Tongue (tissue), 1 donor: ENCODE measurements at regions not wholly inside any gene's neighbourhood (a gene's known extent, or its start where the extent isn't known, plus 50 kb on each side); places are given as distances from the start of the nearest gene placed in this dataset.
"Not testable (repeated sequence)": the region's sequence is repeated elsewhere in the genome, so short reads cannot be mapped to it uniquely, and the experiment has no call there.

ENCODE experiments used
- DNase-seq: peaks from one replicate; pipeline ENCODE4 v3.0.0-alpha.2; 2015

DNA sequence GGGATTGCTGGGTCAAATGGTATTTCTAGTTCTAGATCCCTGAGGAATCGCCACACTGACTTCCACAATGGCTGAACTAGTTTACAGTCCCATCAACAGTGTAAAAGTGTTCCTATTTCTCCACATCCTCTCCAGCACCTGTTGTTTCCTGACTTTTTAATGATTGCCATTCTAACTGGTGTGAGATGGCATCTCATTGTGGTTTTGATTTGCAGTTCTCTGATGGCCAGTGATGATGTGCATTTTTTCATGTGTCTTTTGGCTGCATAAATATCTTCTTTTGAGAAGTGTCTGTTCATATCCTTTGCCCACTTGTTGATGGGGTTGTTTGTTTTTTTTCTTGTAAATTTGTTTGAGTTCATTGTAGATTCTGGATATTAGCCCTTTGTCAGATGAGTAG is 220.3 kb downstream of the NPR3 start:
- DNase-seq = not testable (repeated sequence)

- peak; percentile 8 for DNase-seq
Measured at GRCh38 chr5:32932241-32932935, 221.3 kb downstream of the NPR3 start.

GRCh38 chr5:32933692-32934091 is 222.6 kb downstream of the NPR3 start:
- no peak for DNase-seq

DNA sequence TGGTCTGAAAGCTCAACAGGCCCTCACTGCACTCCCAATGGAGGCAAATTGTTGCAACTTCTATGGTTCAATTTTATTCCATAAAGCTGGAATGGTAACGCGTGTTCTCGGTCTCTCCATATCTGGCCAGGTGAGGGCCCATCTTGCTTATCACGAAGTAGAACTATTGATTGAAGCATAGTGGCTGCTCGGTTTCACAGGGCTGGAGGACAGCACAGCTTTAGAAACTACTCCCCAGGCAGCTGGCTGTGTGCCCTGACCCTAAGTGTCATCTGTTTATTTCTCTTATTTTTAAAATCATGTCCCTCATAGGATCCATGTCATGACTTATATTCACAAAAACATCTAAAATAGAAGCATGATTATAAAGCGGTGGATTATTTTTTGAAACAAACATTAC is 223.4 kb downstream of the NPR3 start:
- no peak for DNase-seq

GRCh38 chr5:32935283-32935682 is 224.2 kb downstream of the NPR3 start:
- no peak for DNase-seq

GRCh38 chr5:32936329-32936728 is 225.2 kb downstream of the NPR3 start:
- DNase-seq = no peak

GRCh38 chr5:32942225-32942989 is 231.3 kb downstream of the NPR3 start:
- DNase-seq = no peak

- DNase-seq = peak; percentile 10
Measured at GRCh38 chr5:32949286-32949970, 238.3 kb downstream of the NPR3 start.

DNA sequence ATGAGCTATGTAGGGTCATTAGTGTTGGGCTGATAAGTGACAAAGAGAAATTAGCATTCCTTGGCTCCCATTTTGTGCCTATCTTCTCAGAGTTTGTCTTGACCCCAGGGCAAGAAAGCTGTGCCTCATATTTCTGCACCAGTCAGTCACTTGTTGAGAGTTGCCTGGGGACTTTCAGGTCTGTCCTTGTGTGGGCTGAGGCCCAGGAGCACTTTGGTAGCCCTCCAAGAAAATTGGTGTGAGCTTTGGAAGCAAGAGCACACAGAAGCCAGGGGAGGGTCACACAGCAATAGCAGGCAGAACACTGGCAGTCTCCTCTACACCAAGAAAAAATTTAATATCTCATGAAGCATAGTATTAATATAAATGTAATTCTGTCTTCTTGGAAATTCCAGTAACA is 239.9 kb downstream of the NPR3 start:
- no peak for DNase-seq

DNA sequence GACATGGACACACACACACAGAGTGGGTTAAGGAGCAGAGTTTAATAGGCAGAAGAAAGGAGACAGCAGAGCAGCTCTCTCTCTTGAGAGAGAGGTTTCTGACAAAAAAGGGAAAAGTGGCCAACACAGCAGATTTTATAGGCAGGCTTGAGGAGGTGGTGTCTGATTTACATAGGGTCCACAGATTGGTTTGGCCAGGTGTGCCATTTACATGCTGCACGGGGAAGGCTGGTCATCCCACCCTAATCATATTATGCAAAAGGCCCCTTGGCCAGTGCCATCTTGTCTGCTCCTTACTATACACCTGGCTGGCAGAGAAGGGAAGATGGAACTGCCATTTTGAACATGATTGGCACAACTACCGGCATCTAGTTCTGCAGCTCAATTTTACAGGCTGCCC is 240.8 kb downstream of the NPR3 start:
- no peak for DNase-seq

DNA sequence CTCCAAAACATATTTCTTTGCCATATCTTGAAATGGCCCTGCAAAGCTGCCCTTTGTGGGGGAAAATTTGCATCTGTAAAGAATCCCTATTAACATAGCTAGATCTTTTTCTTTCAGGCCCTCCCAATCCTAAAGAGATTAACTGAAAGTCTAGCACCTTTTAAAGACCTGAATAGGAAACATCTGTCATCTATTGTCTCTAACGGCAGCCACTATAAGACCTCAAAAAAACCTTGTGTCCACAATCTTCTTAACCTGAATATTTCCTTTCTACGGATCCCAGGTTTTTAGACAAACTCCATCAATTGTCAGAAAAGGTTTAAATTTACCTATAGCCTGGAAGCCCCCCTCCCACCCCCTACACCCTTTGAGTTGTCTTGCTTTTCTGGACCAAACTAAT is 241.3 kb downstream of the NPR3 start:
- not testable (repeated sequence) for DNase-seq

GRCh38 chr5:32953694-32954093 is 242.6 kb downstream of the NPR3 start:
- no peak for DNase-seq

DNA sequence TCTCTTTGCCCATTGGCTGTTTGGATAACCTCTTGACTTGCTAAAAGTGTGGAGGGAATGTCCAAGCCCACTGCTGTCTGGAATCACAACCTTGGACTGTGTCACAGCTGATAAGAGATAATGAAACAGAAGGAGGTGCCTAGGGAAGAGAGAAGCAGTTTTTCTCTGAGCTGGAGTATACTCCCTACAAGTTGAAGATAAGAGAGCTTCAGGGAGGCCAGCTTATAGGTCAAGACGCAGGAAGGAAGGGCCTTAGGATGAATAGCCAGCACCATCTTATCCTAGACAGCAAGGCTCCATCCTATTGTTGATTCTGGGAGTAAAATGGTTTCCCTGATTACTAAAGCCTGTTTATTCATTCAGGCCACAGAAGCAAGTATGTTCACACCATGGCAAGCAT is 244.7 kb downstream of the NPR3 start:
- no peak for DNase-seq

- no peak for DNase-seq
Measured at GRCh38 chr5:32960340-32961058, 249.4 kb downstream of the NPR3 start.

DNA sequence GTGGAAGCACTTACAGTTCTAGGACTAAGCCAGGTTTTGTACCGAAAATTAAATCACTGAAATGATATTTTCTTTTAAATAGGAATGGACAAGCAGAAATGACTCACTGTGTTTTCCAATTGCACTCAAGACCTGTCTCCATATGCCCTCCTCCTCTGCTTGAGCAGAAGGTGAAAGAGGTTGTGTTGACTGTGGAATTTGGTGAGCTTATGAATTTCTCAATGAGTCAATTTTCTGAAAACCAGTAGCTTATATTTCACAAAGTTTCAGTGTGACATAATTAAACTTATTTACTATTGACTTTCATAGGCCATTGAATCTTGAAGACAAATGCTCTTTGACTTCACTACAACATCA is 249.9 kb downstream of the NPR3 start:
- DNase-seq = peak; percentile 51

GRCh38 chr5:32964261-32964660 is 253.1 kb downstream of the NPR3 start:
- no peak for DNase-seq

GRCh38 chr5:32973646-32974045 is 262.5 kb downstream of the NPR3 start:
- DNase-seq = no peak

GRCh38 chr5:32975656-32976375 is 264.7 kb downstream of the NPR3 start:
- DNase-seq = peak; percentile 51

DNA sequence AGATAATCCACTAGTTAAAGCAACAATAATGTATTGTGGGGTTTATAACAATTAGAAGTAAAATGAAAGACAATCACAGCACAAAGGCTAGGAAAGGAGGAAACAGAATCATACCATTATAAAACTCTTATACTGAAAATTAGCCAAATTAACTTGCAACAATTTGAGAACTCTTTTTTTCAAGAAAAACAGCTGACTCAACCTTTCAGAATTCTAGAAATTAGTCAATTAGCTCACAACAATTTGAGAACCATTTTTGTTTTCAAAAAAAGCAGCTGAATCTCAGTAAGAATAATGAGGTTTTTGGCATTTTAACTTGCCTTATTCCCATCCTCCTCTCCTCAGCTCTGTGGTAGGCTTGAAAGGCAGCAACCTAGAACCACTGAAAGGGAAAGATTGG is 269.9 kb downstream of the NPR3 start:
- no peak for DNase-seq

- DNase-seq = no peak
Measured at GRCh38 chr5:32984851-32985610, 273.9 kb downstream of the NPR3 start.

DNA sequence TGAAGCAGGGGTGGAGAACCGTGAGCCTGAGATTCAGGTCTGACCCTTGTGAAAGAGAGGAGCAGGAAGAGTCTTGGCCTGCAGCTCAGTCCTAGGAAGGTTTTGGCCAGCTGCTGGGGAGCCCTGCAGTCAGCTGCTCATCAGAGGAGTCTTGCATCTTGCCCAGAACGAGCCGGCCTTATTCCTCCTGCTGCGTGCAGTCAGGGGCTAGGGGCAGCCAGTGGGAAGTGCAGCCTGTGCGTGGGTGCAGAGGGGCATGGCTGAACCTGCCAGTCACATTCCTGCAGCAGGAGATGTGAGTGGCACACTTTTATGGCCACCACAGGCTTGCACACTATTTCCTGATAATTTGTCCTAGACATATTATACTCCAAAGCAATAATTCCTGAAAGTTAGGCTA is 278.7 kb downstream of the NPR3 start:
- no peak for DNase-seq
